AG04450 (cell line): ENCODE measurements at regions not wholly inside any gene's neighbourhood (a gene's known extent, or its start where the extent isn't known, plus 50 kb on each side); places are given as distances from the start of the nearest gene placed in this dataset.
A peak's percentile ranks its signal among the peaks of the same experiment; 100 is the strongest.

Experiments
- CTCF ChIA-PET: fragments of 300-600, 350-600 bp; formaldehyde crosslinking; extraction: SDS; loops from one replicate; lab custom pipeline; 2022; ENCODE audit warnings: antibody characterized with exemption, inconsistent platforms; lab: Charles Lee
- POLR2A ChIA-PET: fragments of 350-600 bp; formaldehyde crosslinking; extraction: SDS; loops from one replicate; lab custom pipeline; 2021; ENCODE audit warnings: antibody characterized with exemption, inconsistent platforms; lab: Yijun Ruan, JAX
- DNase-seq: peaks from one replicate; pipeline ENCODE4 v3.0.0-alpha.2; 2011; ENCODE audit warnings: low read depth, low spot score
- H3K27ac ChIP-seq: one replicate; pipeline ENCODE4 v1.5.1; 2012; ENCODE audit warnings: low read depth, low read length, control low read depth
- H3K27me3 ChIP-seq: one replicate; pipeline ENCODE4 v1.6.0; 2012; ENCODE audit warnings: low read length; ENCODE audit not compliant: control insufficient read depth, insufficient read depth
- H3K4me3 ChIP-seq: 2 replicates; pipeline ENCODE4 v1.5.1; 2011; ENCODE audit warnings: mild to moderate bottlenecking, low read depth, low read length, control low read depth
- H3K9me3 ChIP-seq: 2 replicates; pipeline ENCODE4 v1.5.1; 2012; ENCODE audit warnings: low read length; ENCODE audit not compliant: control insufficient read depth, insufficient read depth
- CTCF ChIP-seq: IDR thresholded peaks from 2 replicates; pipeline ENCODE4 v1.5.1; 2011; ENCODE audit warnings: low read depth, low read length, control low read depth, inconsistent platforms

DNA sequence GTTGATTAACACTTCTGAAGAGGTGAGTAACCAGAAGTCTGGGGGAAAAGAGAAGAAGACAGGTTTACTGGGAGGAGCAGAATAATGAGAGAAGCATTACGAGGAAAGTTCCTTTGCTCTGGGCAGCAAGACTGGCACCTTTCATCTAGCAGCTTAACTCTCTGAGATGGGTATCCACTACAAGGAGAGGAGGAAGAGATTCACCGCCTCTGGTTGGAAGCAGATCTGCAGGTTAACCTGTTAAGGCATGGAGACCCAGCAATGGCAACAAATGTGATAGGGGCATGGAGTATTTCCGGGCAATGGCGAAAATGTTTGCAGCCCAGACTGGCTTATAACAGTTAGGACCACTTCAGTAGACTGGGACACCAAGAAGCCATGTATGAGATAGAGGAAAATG lies 162.2 kb downstream of the TFEC start:
- ChIA-PET CTCF (interaction anchor here (0.6 to 1.9 kb wide), 2 partner anchors 17 kb away, joined by 3 to 7 read pairs; no protein-coding TSS in a partner anchor), POLR2A (no interaction called here)
- H3K27ac ChIP-seq = no peak overlapping the region
- H3K4me3 ChIP-seq = no peak overlapping the region
- TF ChIP-seq CTCF = no peak
- H3K9me3 ChIP-seq = no peaks in the 10 kb centered on the region
- no peaks in the 10 kb centered on the region for H3K27me3 ChIP-seq
- DNase-seq = no peak

- no peak overlapping the region for H3K4me3 ChIP-seq
- no peak for DNase-seq
- POLR2A ChIA-PET = no interaction called here
- H3K9me3 ChIP-seq = no peaks in the 10 kb centered on the region
- CTCF ChIA-PET = interaction anchor here (1.1 kb wide), 2 partner anchors 12 to 13 kb away, joined by 3 read pairs; no protein-coding TSS in a partner anchor
- no peak overlapping the region for H3K27ac ChIP-seq
- H3K27me3 ChIP-seq = no peaks in the 10 kb centered on the region
- no peak for TF ChIP-seq CTCF
These were observed 166.5 kb downstream of the TFEC start for GRCh38 chr7:115864082-115864481.

- POLR2A ChIA-PET = no interaction called here
- peak; percentile 53 for TF ChIP-seq CTCF
- H3K27ac ChIP-seq = no peak overlapping the region
These were observed 179.3 kb downstream of the TFEC start for GRCh38 chr7:115851291-115851690.

DNA sequence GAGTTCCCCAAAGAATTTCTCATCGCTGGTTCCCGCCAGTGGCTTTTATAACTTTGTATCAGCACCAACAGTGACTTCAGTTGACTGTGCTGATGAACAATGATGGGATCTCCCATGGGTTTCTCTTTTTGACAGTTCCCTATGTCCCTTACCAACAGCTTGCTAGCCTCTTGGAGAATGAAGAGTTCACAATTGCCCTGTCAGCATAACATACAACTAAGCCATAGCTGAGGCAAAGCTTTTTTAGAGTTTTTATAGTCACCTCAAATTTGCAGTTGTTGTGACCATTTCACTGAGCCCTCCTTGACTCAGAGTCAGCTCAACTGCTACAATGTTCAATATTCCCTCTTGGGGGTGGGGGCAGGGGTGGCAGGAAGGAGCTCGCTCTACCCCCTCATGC lies 179.8 kb downstream of the TFEC start:
- no peak for TF ChIP-seq CTCF
- POLR2A ChIA-PET = no interaction called here

More at GRCh38 chr7:115851291-115851690, 179.3 kb downstream of the TFEC start:
- no peak overlapping the region for H3K4me3 ChIP-seq
- DNase-seq = peak; percentile 30
- CTCF ChIA-PET = interaction anchor here (0.6 to 4.1 kb wide), 75 partner anchors 9 to 1961 kb away, joined by 3 to 46 read pairs (median 4); partner anchors contain the start of gene FOXP2
- no peaks in the 10 kb centered on the region for H3K9me3 ChIP-seq
- no peaks in the 10 kb centered on the region for H3K27me3 ChIP-seq

DNA sequence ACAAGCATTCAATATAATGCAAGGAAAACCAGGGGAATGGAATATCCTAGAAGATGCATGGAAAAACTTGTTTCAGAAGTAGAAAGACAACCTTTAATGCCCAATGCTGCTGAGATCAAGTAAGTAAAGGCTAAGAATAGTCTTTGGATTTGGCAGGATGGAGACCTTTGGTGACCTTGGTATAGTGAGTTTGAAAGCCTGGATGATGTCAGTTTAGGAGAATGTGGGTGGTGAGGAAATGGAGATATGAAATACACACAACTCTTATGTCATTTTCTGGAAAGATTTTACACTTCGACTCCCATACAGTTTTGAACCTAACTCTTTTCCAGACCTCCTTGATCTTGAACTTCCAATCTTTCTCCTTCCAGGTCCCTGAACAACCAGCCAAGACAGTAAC lies 185.7 kb downstream of the TFEC start:
- CTCF ChIA-PET = no interaction called here
- TF ChIP-seq CTCF = no peak
- no peak overlapping the region for H3K4me3 ChIP-seq
- no peak overlapping the region for H3K27ac ChIP-seq
- POLR2A ChIA-PET = no interaction called here
- DNase-seq = no peak
- H3K9me3 ChIP-seq = no peaks in the 10 kb centered on the region
- no peaks in the 10 kb centered on the region for H3K27me3 ChIP-seq

More for the DNA sequence above, 179.8 kb downstream of the TFEC start:
- H3K27ac ChIP-seq = no peak overlapping the region
- no peak for DNase-seq
- H3K4me3 ChIP-seq = no peak overlapping the region
- CTCF ChIA-PET = interaction anchor here (0.6 to 4.1 kb wide), 55 partner anchors 9 to 1960 kb away, joined by 3 to 46 read pairs (median 4); partner anchors contain the start of gene FOXP2
- no peaks in the 10 kb centered on the region for H3K9me3 ChIP-seq
- H3K27me3 ChIP-seq = no peaks in the 10 kb centered on the region
